Kidney (tissue), 13 donors: ENCODE measurements at regions not wholly inside any gene's neighbourhood (a gene's known extent, or its start where the extent isn't known, plus 50 kb on each side); places are given as distances from the start of the nearest gene placed in this dataset.
A peak's percentile ranks its signal among the peaks of the same experiment; 100 is the strongest.

Source experiments
- DNase-seq, 5 donors: peaks; one replicate each; pipeline ENCODE4 v3.0.0-alpha.2; 2013 to 2020
- FAIRE-seq: peaks from 2 replicates; lab custom pipeline; 2012; peaks lifted over from hg19 to GRCh38; lab: Jason Lieb, UNC
- H3K27ac ChIP-seq, 2 donors: one replicate each; pipeline ENCODE4 v1.7.0; 2013; ENCODE audit warnings: low read depth in 2 of 2, low read length in 2 of 2, inconsistent platforms in 1 of 2
- H3K27me3 ChIP-seq: one replicate; pipeline ENCODE4 v1.7.1; 2013; ENCODE audit warnings: low read length, inconsistent platforms; ENCODE audit not compliant: control insufficient read depth, insufficient read depth
- H3K36me3 ChIP-seq, 3 donors: one replicate each; pipeline versions ENCODE4 v1.7.0 to v1.7.1; 2013; ENCODE audit warnings: low read length in 3 of 3, control low read depth in 1 of 3, inconsistent platforms in 1 of 3; ENCODE audit not compliant: insufficient read depth in 3 of 3, control insufficient read depth in 2 of 3
- H3K4me1 ChIP-seq, 3 donors: one replicate each; pipeline versions ENCODE4 v1.7.0 to v1.7.1; 2013; ENCODE audit warnings: low read length in 3 of 3, inconsistent platforms in 1 of 3, low read depth in 1 of 3; ENCODE audit not compliant: control insufficient read depth in 2 of 3, insufficient read depth in 2 of 3
- H3K4me3 ChIP-seq, 3 donors: one replicate each; pipeline versions ENCODE4 v1.7.0 to v1.8.1; 2013; ENCODE audit warnings: low read length in 3 of 3, control low read depth in 1 of 3, inconsistent platforms in 1 of 3
- H3K9ac ChIP-seq, 3 donors: one replicate each; pipeline versions ENCODE4 v1.7.0 to v1.7.1; 2013; ENCODE audit warnings: low read length in 3 of 3, control low read depth in 1 of 3, inconsistent platforms in 1 of 3
- H3K9me3 ChIP-seq, 3 donors: one replicate each; pipeline versions ENCODE4 v1.7.0 to v1.7.1; 2013; ENCODE audit warnings: low read length in 3 of 3, control low read depth in 1 of 3, inconsistent platforms in 1 of 3; ENCODE audit not compliant: control insufficient read depth in 2 of 3, insufficient read depth in 1 of 3
- CTCF ChIP-seq: IDR thresholded peaks from 3 replicates; pipeline ENCODE4 v1.5.1; 2012; ENCODE audit warnings: mild to moderate bottlenecking, moderate library complexity, borderline replicate concordance; ENCODE audit not compliant: insufficient read depth; ENCODE audit errors: extremely low read depth
- intact Hi-C: fragments of 100-400 bp; cut with DNase I; formaldehyde crosslinking; loops from one replicate; pipeline ENCODE4 v1.11.1; 2022
- donor health status: control.
- donor health status: control.
- donor health status: control.
- donor health status: control.
- donor health status: control.
- donor health status: DM: yes; HTN: yes; CAD: no.
- donor health status: Normal renal cell carcinoma (clear cell type).

GRCh38 chr5:26666371-26666770, 372.0 kb downstream of the CDH9 start:
- Histone ChIP-seq H3K4me1 (no peaks in the 10 kb centered on the region), H3K9me3 (no peaks in the 10 kb centered on the region), H3K36me3 (no peaks in the 10 kb centered on the region), H3K27ac (no peak overlapping the region), H3K4me3 (no peak overlapping the region), H3K27me3 (no peaks in the 10 kb centered on the region), H3K9ac (no peak overlapping the region)
- DNase-seq (peak in 2 of 5 donors; percentile 12 to 24), FAIRE-seq (no peak)
- intact Hi-C loops = no loop called here
- no peak for TF ChIP-seq CTCF

GRCh38 chr5:26663500-26663899, 374.9 kb downstream of the CDH9 start:
- FAIRE-seq (no peak), DNase-seq (no peak)
- no peak overlapping the region for H3K4me3 ChIP-seq
- TF ChIP-seq CTCF = no peak
- H3K36me3 ChIP-seq = no peaks in the 10 kb centered on the region
- H3K9me3 ChIP-seq = peaks cover 0 to 4% (median 0%) of the 10 kb centered on the region in 3 donors
- intact Hi-C loops = no loop called here
- H3K9ac ChIP-seq = no peak overlapping the region
- no peak overlapping the region for H3K27ac ChIP-seq
- no peaks in the 10 kb centered on the region for H3K27me3 ChIP-seq
- no peaks in the 10 kb centered on the region for H3K4me1 ChIP-seq

- Histone ChIP-seq H3K9me3 (peaks cover 0 to 4% (median 0%) of the 10 kb centered on the region in 3 donors), H3K4me1 (no peaks in the 10 kb centered on the region), H3K27ac (no peak overlapping the region), H3K27me3 (no peaks in the 10 kb centered on the region), H3K4me3 (no peak overlapping the region), H3K36me3 (no peaks in the 10 kb centered on the region), H3K9ac (no peak overlapping the region)
- DNase-seq (no peak), FAIRE-seq (no peak)
- intact Hi-C loops = no loop called here
- no peak for TF ChIP-seq CTCF
Observed at GRCh38 chr5:26662806-26663360, 375.5 kb downstream of the CDH9 start.

- intact Hi-C loops = no loop called here
- no peak overlapping the region for H3K27ac ChIP-seq
- no peak overlapping the region for H3K4me3 ChIP-seq
- peaks cover 0 to 4% (median 0%) of the 10 kb centered on the region in 3 donors for H3K9me3 ChIP-seq
- no peak for TF ChIP-seq CTCF
- no peaks in the 10 kb centered on the region for H3K27me3 ChIP-seq
- H3K9ac ChIP-seq = no peak overlapping the region
- FAIRE-seq (no peak), DNase-seq (peak in 1 of 5 donors; percentile 48)
- H3K4me1 ChIP-seq = no peaks in the 10 kb centered on the region
- H3K36me3 ChIP-seq = no peaks in the 10 kb centered on the region
Observed at GRCh38 chr5:26660116-26660515, 378.3 kb downstream of the CDH9 start.
